B cell (primary cell): ENCODE measurements at regions not wholly inside any gene's neighbourhood (a gene's known extent, or its start where the extent isn't known, plus 50 kb on each side); places are given as distances from the start of the nearest gene placed in this dataset.

Experiments used
- ATAC-seq: fragments of 200-7000 bp; cut with Tn5 transposase; one replicate; pipeline ENCODE4 v1.10.0; 2021; ENCODE audit warnings: low read depth, mild to moderate bottlenecking, moderate number of reproducible peaks, moderate library complexity
- CTCF ChIA-PET: fragments of 350-600 bp; sonication (Branson Sonifier 250); formaldehyde crosslinking; loops from one replicate; lab custom pipeline; 2021; ENCODE audit warnings: antibody characterized with exemption, inconsistent platforms; lab: Charles Lee
- POLR2A ChIA-PET: fragments of 350-600 bp; sonication (Branson Sonifier 250); formaldehyde crosslinking; loops from one replicate; lab custom pipeline; 2021; ENCODE audit warnings: antibody characterized with exemption; lab: Charles Lee
- DNase-seq: peaks from one replicate; pipeline ENCODE4 v3.0.0; 2013
- H2AFZ ChIP-seq: 2 replicates; pipeline ENCODE4 v1.6.1; 2012; ENCODE audit warnings: mild to moderate bottlenecking, low read depth, low read length; ENCODE audit not compliant: insufficient read depth, poor library complexity, severe bottlenecking
- H3K27ac ChIP-seq, 2 donors: 1 replicate in 1 of 2; 2 replicates in 1 of 2; pipeline ENCODE4 v1.5.1; 2012 to 2013; ENCODE audit warnings: low read length in 2 of 2, mild to moderate bottlenecking in 2 of 2, moderate library complexity in 1 of 2
- H3K27me3 ChIP-seq, 4 experiments: fragments of 200-600 bp in 1 of 4; sonication (generic) in 1 of 4; replicated peaks in 1 of 4; 1 replicate in 2 of 4; 2 replicates in 2 of 4; pipeline versions ENCODE4 v1.6.1 to v1.7.0; 2013 to 2016; ENCODE audit warnings: low read length in 3 of 4, mild to moderate bottlenecking in 2 of 4, mixed read lengths in 1 of 4, moderate library complexity in 1 of 4; ENCODE audit not compliant: insufficient read depth in 4 of 4, control insufficient read depth in 3 of 4; ENCODE audit errors: control extremely low read depth in 1 of 4
- H3K36me3 ChIP-seq, 2 experiments: replicated peaks in 1 of 2; 1 replicate in 1 of 2; 2 replicates in 1 of 2; pipeline versions ENCODE4 v1.6.1 to v1.7.1; 2013; ENCODE audit warnings: low read length in 1 of 2; ENCODE audit not compliant: insufficient read depth in 2 of 2, control insufficient read depth in 1 of 2; ENCODE audit errors: control extremely low read depth in 1 of 2, extremely low read depth in 1 of 2
- H3K4me1 ChIP-seq, 2 donors: fragments of 200-600 bp in 1 of 2; sonication (generic) in 1 of 2; 1 replicate in 1 of 2; 2 replicates in 1 of 2; pipeline versions ENCODE4 v1.5.1 to v1.6.1; 2013 to 2017; ENCODE audit warnings: low read length in 2 of 2; ENCODE audit not compliant: control insufficient read depth in 2 of 2, insufficient read depth in 2 of 2
- H3K4me2 ChIP-seq: replicated peaks from 2 replicates; pipeline ENCODE3; 2012; ENCODE audit warnings: mild to moderate bottlenecking, low read depth, low read length; ENCODE audit not compliant: poor library complexity, severe bottlenecking
- H3K4me3 ChIP-seq, 5 experiments: fragments of 200-600 bp in 1 of 5; sonication (generic) in 1 of 5; 1 replicate in 3 of 5; 2 replicates in 2 of 5; pipeline versions ENCODE4 v1.5.1 to v1.7.0; 2011 to 2016; ENCODE audit warnings: low read length in 4 of 5, mild to moderate bottlenecking in 4 of 5, low read depth in 2 of 5, control low read depth in 1 of 5, moderate library complexity in 1 of 5; ENCODE audit not compliant: insufficient read depth in 1 of 5; ENCODE audit errors: control extremely low read depth in 1 of 5, extremely low read depth in 1 of 5
- H3K79me2 ChIP-seq: fragments of 200-600 bp; sonication (generic); one replicate; pipeline ENCODE4 v1.6.0; 2016; ENCODE audit warnings: low read length; ENCODE audit not compliant: control insufficient read depth, insufficient read depth
- H3K9ac ChIP-seq: fragments of 200-600 bp; sonication (generic); 2 replicates; pipeline ENCODE4 v1.6.1; 2017; ENCODE audit warnings: mild to moderate bottlenecking, low read length, moderate library complexity
- H3K9me3 ChIP-seq, 3 donors: one replicate each; pipeline versions ENCODE4 v1.6.1 to v1.7.1; 2013; ENCODE audit warnings: low read length in 2 of 3; ENCODE audit not compliant: control insufficient read depth in 2 of 3, insufficient read depth in 1 of 3; ENCODE audit errors: control extremely low read depth in 1 of 3
- H4K20me1 ChIP-seq: 2 replicates; pipeline ENCODE4 v1.6.0; 2012; ENCODE audit warnings: mild to moderate bottlenecking, low read length; ENCODE audit not compliant: insufficient read depth, control insufficient read depth, poor library complexity, severe bottlenecking
- H3K27ac Mint-ChIP-seq: one replicate; pipeline ENCODE4 v1.8.0; 2021; ENCODE audit warnings: mixed read lengths
- H3K27me3 Mint-ChIP-seq: one replicate; pipeline ENCODE4 v1.8.0; 2021; ENCODE audit warnings: mixed read lengths
- H3K4me1 Mint-ChIP-seq: one replicate; pipeline ENCODE4 v1.8.0; 2021; ENCODE audit warnings: mixed read lengths
- H3K4me3 Mint-ChIP-seq: one replicate; pipeline ENCODE4 v1.8.0; 2021; ENCODE audit warnings: mixed read lengths
- H3K9me3 Mint-ChIP-seq: one replicate; pipeline ENCODE4 v1.8.0; 2022; ENCODE audit warnings: mixed read lengths; ENCODE audit not compliant: insufficient read depth
- EZH2 ChIP-seq: IDR thresholded peaks from 2 replicates; pipeline ENCODE4 v1.6.1; 2012; ENCODE audit warnings: borderline replicate concordance, low read depth, mild to moderate bottlenecking, moderate library complexity, low read length; ENCODE audit not compliant: insufficient read depth, poor library complexity, severe bottlenecking
- WGBS: methylation state at CpG from one replicate; pipeline ENCODE4 v1.1.5; 2013; ENCODE audit warnings: missing lambda C conversion rate; ENCODE audit not compliant: insufficient coverage; 5-methylcytosine and 5-hydroxymethylcytosine counted together
- intact Hi-C: fragments of 100-400 bp; cut with micrococcal nuclease; formaldehyde crosslinking; loops from one replicate; pipeline ENCODE4 v1.10.0; 2022
- TF ChIP-seq, protein P1 (sequence below): fragments of 200-600 bp; IDR thresholded peaks from one replicate; pipeline ENCODE4 v1.8.0; 2022; ENCODE audit warnings: antibody characterized with exemption, mild to moderate bottlenecking

DNA sequence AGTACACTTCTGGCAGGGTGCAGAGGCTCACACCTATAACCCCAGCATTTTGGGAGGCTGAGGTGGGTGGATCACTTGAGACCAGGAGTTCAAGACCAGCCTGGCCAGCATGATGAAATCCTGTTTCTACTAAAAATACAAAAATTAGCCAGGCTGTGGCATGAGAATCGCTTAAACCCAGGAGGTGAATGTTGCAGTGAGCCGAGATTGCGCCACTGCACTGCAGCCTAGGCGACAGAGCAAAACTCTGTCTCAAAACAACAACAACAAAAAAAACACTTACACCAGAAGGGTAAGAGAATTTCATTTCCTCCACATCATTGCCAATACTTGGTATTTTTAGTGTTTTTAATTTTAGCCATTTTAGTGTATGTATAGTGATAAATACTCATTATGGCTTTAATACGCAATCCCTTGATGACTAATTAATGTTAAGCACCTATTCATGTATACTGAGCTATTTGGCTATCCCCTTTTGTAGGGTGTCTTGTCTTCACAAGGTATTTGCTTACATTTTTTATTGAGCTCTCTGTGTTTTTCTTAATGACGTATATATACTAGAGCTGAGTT lies 77.1 kb upstream of the TNR start:
- ChIA-PET POLR2A (no interaction called here), CTCF (no interaction called here)
- no peaks in the 10 kb centered on the region for H3K4me1 ChIP-seq
- no peak overlapping the region for H3K9ac ChIP-seq
- H2AFZ ChIP-seq = no peak overlapping the region
- Mint-ChIP-seq H3K4me3 (no peak overlapping the region), H3K4me1 (no peaks in the 10 kb centered on the region), H3K27ac (no peak overlapping the region), H3K9me3 (no peaks in the 10 kb centered on the region), H3K27me3 (peaks cover 28% of the 10 kb centered on the region)
- TF ChIP-seq, protein P1, sequence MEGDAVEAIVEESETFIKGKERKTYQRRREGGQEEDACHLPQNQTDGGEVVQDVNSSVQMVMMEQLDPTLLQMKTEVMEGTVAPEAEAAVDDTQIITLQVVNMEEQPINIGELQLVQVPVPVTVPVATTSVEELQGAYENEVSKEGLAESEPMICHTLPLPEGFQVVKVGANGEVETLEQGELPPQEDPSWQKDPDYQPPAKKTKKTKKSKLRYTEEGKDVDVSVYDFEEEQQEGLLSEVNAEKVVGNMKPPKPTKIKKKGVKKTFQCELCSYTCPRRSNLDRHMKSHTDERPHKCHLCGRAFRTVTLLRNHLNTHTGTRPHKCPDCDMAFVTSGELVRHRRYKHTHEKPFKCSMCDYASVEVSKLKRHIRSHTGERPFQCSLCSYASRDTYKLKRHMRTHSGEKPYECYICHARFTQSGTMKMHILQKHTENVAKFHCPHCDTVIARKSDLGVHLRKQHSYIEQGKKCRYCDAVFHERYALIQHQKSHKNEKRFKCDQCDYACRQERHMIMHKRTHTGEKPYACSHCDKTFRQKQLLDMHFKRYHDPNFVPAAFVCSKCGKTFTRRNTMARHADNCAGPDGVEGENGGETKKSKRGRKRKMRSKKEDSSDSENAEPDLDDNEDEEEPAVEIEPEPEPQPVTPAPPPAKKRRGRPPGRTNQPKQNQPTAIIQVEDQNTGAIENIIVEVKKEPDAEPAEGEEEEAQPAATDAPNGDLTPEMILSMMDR = no peak
- DNase-seq (no peak), ATAC-seq (no peak)
- no peaks in the 10 kb centered on the region for H4K20me1 ChIP-seq
- intact Hi-C loops = loop anchor here (5.0 kb wide), 1 partner anchor 448 kb away; no protein-coding TSS in a partner anchor
- H3K9me3 ChIP-seq = peaks cover 0 to 3% (median 0%) of the 10 kb centered on the region in 3 donors
- H3K4me2 ChIP-seq = no peak overlapping the region
- no peak overlapping the region for H3K4me3 ChIP-seq
- WGBS = 100% methylated on average over 2 of the region's 6 CpGs
- H3K27ac ChIP-seq = no peak overlapping the region
- no peaks in the 10 kb centered on the region for H3K79me2 ChIP-seq
- no peaks in the 10 kb centered on the region for H3K27me3 ChIP-seq
- H3K36me3 ChIP-seq = no peaks in the 10 kb centered on the region

DNA sequence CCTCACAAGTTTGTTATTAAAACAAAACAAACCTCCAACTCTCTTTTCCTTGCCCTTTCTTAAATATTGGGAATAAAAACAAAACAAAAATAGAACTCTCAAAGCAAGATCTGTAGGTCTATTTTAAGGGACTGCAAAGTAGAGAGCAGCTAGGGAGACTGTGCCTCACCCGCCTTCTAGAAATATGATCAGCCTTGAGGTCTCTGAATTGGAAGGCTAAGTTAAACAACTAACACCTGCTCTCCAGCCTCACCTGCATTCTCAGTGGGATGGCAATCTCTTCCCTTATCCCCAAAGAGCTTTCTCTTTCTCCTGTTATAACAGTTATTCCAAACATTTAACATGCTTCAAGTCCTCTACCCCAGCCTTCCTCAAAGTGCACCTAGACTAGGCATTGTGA lies 75.5 kb upstream of the TNR start:
- DNase-seq (no peak), ATAC-seq (no peak)
- intact Hi-C loops = no loop called here
- no peak overlapping the region for H3K27ac ChIP-seq
- TF ChIP-seq, protein P1 = no peak
- no peak for TF ChIP-seq EZH2
- no peak overlapping the region for H3K4me2 ChIP-seq
- POLR2A ChIA-PET = no interaction called here
- peaks cover 34% of the 10 kb centered on the region for H3K27me3 Mint-ChIP-seq
- H3K9ac ChIP-seq = no peak overlapping the region
- no peak overlapping the region for H2AFZ ChIP-seq
- H3K36me3 ChIP-seq = no peaks in the 10 kb centered on the region
- CTCF ChIA-PET = interaction anchor here (0.9 kb wide), 1 partner anchor 692 kb away, joined by 3 read pairs; no protein-coding TSS in a partner anchor
- H3K4me1 Mint-ChIP-seq = no peaks in the 10 kb centered on the region
- no peaks in the 10 kb centered on the region for H3K9me3 Mint-ChIP-seq
- WGBS = no CpG with 5 or more reads among the region's 1 CpG
- no peak overlapping the region for H3K4me3 Mint-ChIP-seq
- peaks cover 0 to 3% (median 0%) of the 10 kb centered on the region in 3 donors for H3K9me3 ChIP-seq
- H3K4me3 ChIP-seq = no peak overlapping the region
- no peak overlapping the region for H3K27ac Mint-ChIP-seq
- H4K20me1 ChIP-seq = no peaks in the 10 kb centered on the region
- no peaks in the 10 kb centered on the region for H3K79me2 ChIP-seq
- H3K4me1 ChIP-seq = no peaks in the 10 kb centered on the region
- H3K27me3 ChIP-seq = peaks cover 0 to 7% (median 0%) of the 10 kb centered on the region in 4 experiments
